Kasumi-1 (cell line): ENCODE measurements at regions not wholly inside any gene's neighbourhood (a gene's known extent, or its start where the extent isn't known, plus 50 kb on each side); places are given as distances from the start of the nearest gene placed in this dataset.
A peak's percentile ranks its signal among the peaks of the same experiment; 100 is the strongest.
"Not testable (repeated sequence)": the region's sequence is repeated elsewhere in the genome, so short reads cannot be mapped to it uniquely, and the experiment has no call there.

Source experiments
- DNase-seq, 2 experiments: peaks; one replicate each; lab custom pipeline; 2025; lab: John Stamatoyannopoulos, UW

GRCh38 chr1:234862944-234863515 is 253.1 kb upstream of the IRF2BP2 start:
- DNase-seq: no peak

GRCh38 chr1:234862360-234862943 is 252.5 kb upstream of the IRF2BP2 start:
- DNase-seq: no peak

- DNase-seq: no peak
Measured at GRCh38 chr1:234861761-234862160, 251.8 kb upstream of the IRF2BP2 start.

GRCh38 chr1:234861024-234861620 is 251.1 kb upstream of the IRF2BP2 start:
- no peak for DNase-seq

GRCh38 chr1:234858722-234859121 is 248.7 kb upstream of the IRF2BP2 start:
- no peak for DNase-seq

GRCh38 chr1:234856845-234857245 is 246.9 kb upstream of the IRF2BP2 start:
- no peak for DNase-seq

- DNase-seq: no peak
Measured at GRCh38 chr1:234855851-234856250, 245.9 kb upstream of the IRF2BP2 start.

- DNase-seq: no peak
Measured at GRCh38 chr1:234854645-234855039, 244.7 kb upstream of the IRF2BP2 start.

GRCh38 chr1:234853906-234854644 is 244.1 kb upstream of the IRF2BP2 start:
- DNase-seq: peak; percentile 37 to 42

- no peak for DNase-seq
Measured at GRCh38 chr1:234852659-234853058, 242.7 kb upstream of the IRF2BP2 start.

GRCh38 chr1:234851450-234852438 is 241.8 kb upstream of the IRF2BP2 start:
- DNase-seq: peak; percentile 41 to 49

- no peak for DNase-seq
Measured at GRCh38 chr1:234849832-234850231, 239.9 kb upstream of the IRF2BP2 start.

GRCh38 chr1:234848972-234849649 is 239.1 kb upstream of the IRF2BP2 start:
- peak; percentile 87 to 93 for DNase-seq

GRCh38 chr1:234846813-234847212 is 236.8 kb upstream of the IRF2BP2 start:
- DNase-seq: not testable (repeated sequence)

- no peak for DNase-seq
Measured at GRCh38 chr1:234845836-234846235, 235.9 kb upstream of the IRF2BP2 start.

- no peak for DNase-seq
Measured at GRCh38 chr1:234845097-234845660, 235.2 kb upstream of the IRF2BP2 start.

GRCh38 chr1:234844479-234845031 is 234.6 kb upstream of the IRF2BP2 start:
- DNase-seq: peak; percentile 30 to 44

- no peak for DNase-seq
Measured at GRCh38 chr1:234843946-234844345, 234.0 kb upstream of the IRF2BP2 start.

- DNase-seq: no peak
Measured at GRCh38 chr1:234842726-234843641, 233.0 kb upstream of the IRF2BP2 start.
